T-cell (primary cell): ENCODE measurements at regions not wholly inside any gene's neighbourhood (a gene's known extent, or its start where the extent isn't known, plus 50 kb on each side); places are given as distances from the start of the nearest gene placed in this dataset.

Source experiments
- ATAC-seq, 4 experiments: fragments of 200-7000 bp in 3 of 4; fragments of 150-1000 bp in 1 of 4; cut with Tn5 transposase; replicated peaks in 1 of 4; 1 replicate in 3 of 4; 2 replicates in 1 of 4; pipeline ENCODE4 v1.10.0; 2021; ENCODE audit warnings: moderate library complexity in 3 of 4, mild to moderate bottlenecking in 2 of 4, moderate number of reproducible peaks in 1 of 4
- CTCF ChIA-PET, 2 donors: fragments of 300-600 bp; sonication (Branson Sonifier 250); formaldehyde crosslinking; loops; one replicate each; lab custom pipeline; 2022; ENCODE audit warnings: antibody characterized with exemption in 2 of 2; lab: Charles Lee
- POLR2A ChIA-PET, 2 donors: fragments of 300-600 bp; sonication (Branson Sonifier 250); formaldehyde crosslinking; loops; one replicate each; lab custom pipeline; 2022; ENCODE audit warnings: antibody characterized with exemption in 2 of 2; lab: Charles Lee
- DNase-seq, 35 experiments: peaks; one replicate each; pipeline versions ENCODE4 v3.0.0 to v3.0.0-alpha.2; 2013 to 2023
- H3K27ac ChIP-seq: one replicate; pipeline ENCODE4 v1.5.1; 2013; ENCODE audit warnings: low read length
- H3K27me3 ChIP-seq, 2 experiments: replicated peaks in 1 of 2; 1 replicate in 1 of 2; 2 replicates in 1 of 2; pipeline versions ENCODE4 v1.6.1 to v1.7.0; 2013; ENCODE audit warnings: low read length in 1 of 2, mixed read lengths in 1 of 2; ENCODE audit not compliant: control insufficient read depth in 2 of 2, insufficient read depth in 2 of 2; ENCODE audit errors: extremely low read depth in 1 of 2
- H3K36me3 ChIP-seq, 2 donors: 1 replicate in 1 of 2; 2 replicates in 1 of 2; pipeline versions ENCODE4 v1.6.1 to v1.7.0; 2013; ENCODE audit warnings: low read length in 1 of 2; ENCODE audit not compliant: control insufficient read depth in 2 of 2, insufficient read depth in 1 of 2; ENCODE audit errors: extremely low read depth in 1 of 2
- H3K4me1 ChIP-seq, 2 experiments: 1 replicate in 1 of 2; 2 replicates in 1 of 2; pipeline versions ENCODE4 v1.6.1 to v1.7.0; 2013; ENCODE audit warnings: low read length in 2 of 2, mixed read lengths in 1 of 2; ENCODE audit not compliant: insufficient read depth in 2 of 2, control insufficient read depth in 1 of 2; ENCODE audit errors: extremely low read depth in 1 of 2
- H3K4me3 ChIP-seq, 2 donors: 1 replicate in 1 of 2; 2 replicates in 1 of 2; pipeline versions ENCODE4 v1.5.1 to v1.7.0; 2013; ENCODE audit warnings: mild to moderate bottlenecking in 2 of 2, low read length in 1 of 2, moderate library complexity in 1 of 2; ENCODE audit not compliant: control insufficient read depth in 1 of 2; ENCODE audit errors: extremely low read depth in 1 of 2
- H3K9me3 ChIP-seq: 2 replicates; pipeline ENCODE4 v1.7.0; 2013
- H3K27ac Mint-ChIP-seq, 2 donors: one replicate each; pipeline ENCODE4 v1.8.0; 2020 to 2021; ENCODE audit warnings: mild to moderate bottlenecking in 2 of 2, mixed read lengths in 2 of 2
- H3K27me3 Mint-ChIP-seq, 2 donors: one replicate each; pipeline ENCODE4 v1.8.0; 2021 to 2022; ENCODE audit warnings: mixed read lengths in 2 of 2
- H3K36me3 Mint-ChIP-seq: one replicate; pipeline ENCODE4 v1.8.0; 2021; ENCODE audit warnings: mixed read lengths
- H3K4me1 Mint-ChIP-seq, 3 donors: one replicate each; pipeline ENCODE4 v1.8.0; 2020 to 2022; ENCODE audit warnings: mixed read lengths in 3 of 3, mild to moderate bottlenecking in 1 of 3
- H3K4me3 Mint-ChIP-seq, 3 donors: one replicate each; pipeline ENCODE4 v1.8.0; 2020 to 2022; ENCODE audit warnings: mild to moderate bottlenecking in 3 of 3, mixed read lengths in 3 of 3, moderate library complexity in 3 of 3
- H3K9me3 Mint-ChIP-seq, 3 donors: one replicate each; pipeline ENCODE4 v1.8.0; 2020 to 2022; ENCODE audit warnings: mixed read lengths in 3 of 3
- WGBS: methylation state at CpG from one replicate; pipeline ENCODE4 v1.1.5; 2013; ENCODE audit warnings: missing lambda C conversion rate; ENCODE audit not compliant: insufficient coverage; 5-methylcytosine and 5-hydroxymethylcytosine counted together

DNA sequence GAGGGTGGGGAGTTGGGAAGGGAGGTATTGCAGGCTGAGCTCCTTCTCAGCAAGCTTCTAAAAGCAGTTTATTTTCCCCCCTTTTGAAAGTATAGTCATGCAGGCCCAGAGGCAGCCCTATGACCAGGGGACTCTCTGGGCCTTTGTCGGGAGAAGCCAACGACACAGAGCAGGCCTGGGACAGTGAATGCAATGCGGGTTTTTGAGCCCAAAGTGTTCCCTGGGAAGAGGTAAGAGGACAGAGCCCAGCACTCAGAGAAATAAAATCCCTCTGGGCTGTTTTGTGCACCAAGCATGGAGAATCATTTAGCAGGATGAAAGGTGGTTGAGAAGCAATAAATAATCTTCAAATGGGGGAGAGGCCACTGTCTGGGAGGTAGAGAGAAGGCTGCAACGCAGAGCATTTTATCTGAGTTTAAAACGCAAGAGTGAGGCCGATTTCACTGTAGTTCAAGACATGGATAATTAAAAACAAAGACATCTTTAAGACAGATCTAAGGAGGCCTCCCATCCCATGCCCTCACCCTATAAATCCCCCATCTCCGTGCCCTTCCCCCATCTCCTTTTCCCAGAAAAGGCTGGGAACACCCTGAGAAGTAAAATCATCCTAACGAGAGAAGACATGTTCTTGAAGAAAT is 237.5 kb downstream of the CDC5L start:
- no peak for DNase-seq
- peaks cover 0 to 13% of the 10 kb centered on the region in 2 experiments for H3K27me3 ChIP-seq
- peaks cover 5 to 7% of the 10 kb centered on the region in 2 donors for H3K27me3 Mint-ChIP-seq
- 86% methylated on average over 1 of the region's 8 CpGs for WGBS
- no peaks in the 10 kb centered on the region for H3K36me3 ChIP-seq
- H3K4me1 ChIP-seq, result peaks cover 3 to 4% of the 10 kb centered on the region in 2 experiments
- no peak overlapping the region for H3K4me3 ChIP-seq
- H3K4me1 Mint-ChIP-seq, result peaks cover 2 to 4% (median 2%) of the 10 kb centered on the region in 3 donors
- H3K27ac Mint-ChIP-seq, result no peak overlapping the region
- CTCF ChIA-PET, result interaction anchor here in 1 of 2 donors (0.7 kb wide), 1 partner anchor 380 kb away, joined by 3 read pairs; no protein-coding TSS in a partner anchor
- H3K36me3 Mint-ChIP-seq, result no peaks in the 10 kb centered on the region
- H3K27ac ChIP-seq, result no peak overlapping the region
- H3K9me3 Mint-ChIP-seq, result no peaks in the 10 kb centered on the region
- H3K9me3 ChIP-seq, result no peaks in the 10 kb centered on the region
- no peak overlapping the region for H3K4me3 Mint-ChIP-seq
- POLR2A ChIA-PET, result no interaction called here
- ATAC-seq, result no peak

- H3K27me3 ChIP-seq, result peaks cover 0 to 18% of the 10 kb centered on the region in 2 experiments
- POLR2A ChIA-PET, result no interaction called here
- ATAC-seq (no peak), DNase-seq (no peak)
- no peaks in the 10 kb centered on the region for H3K36me3 ChIP-seq
- H3K4me1 ChIP-seq, result peaks cover 4 to 10% of the 10 kb centered on the region in 2 experiments
- peaks cover 7 to 9% (median 8%) of the 10 kb centered on the region in 3 donors for H3K4me1 Mint-ChIP-seq
- no peak overlapping the region for H3K4me3 Mint-ChIP-seq
- no peak overlapping the region for H3K27ac ChIP-seq
- WGBS, result 90% methylated on average over 2 of the region's 2 CpGs
- no peaks in the 10 kb centered on the region for H3K36me3 Mint-ChIP-seq
- no peaks in the 10 kb centered on the region for H3K9me3 Mint-ChIP-seq
- no peak overlapping the region for H3K27ac Mint-ChIP-seq
- no peak overlapping the region for H3K4me3 ChIP-seq
- H3K9me3 ChIP-seq, result no peaks in the 10 kb centered on the region
- CTCF ChIA-PET, result no interaction called here
- H3K27me3 Mint-ChIP-seq, result peaks cover 9% of the 10 kb centered on the region in 2 donors
Measured at GRCh38 chr6:44625996-44626395, 238.5 kb downstream of the CDC5L start.

DNA sequence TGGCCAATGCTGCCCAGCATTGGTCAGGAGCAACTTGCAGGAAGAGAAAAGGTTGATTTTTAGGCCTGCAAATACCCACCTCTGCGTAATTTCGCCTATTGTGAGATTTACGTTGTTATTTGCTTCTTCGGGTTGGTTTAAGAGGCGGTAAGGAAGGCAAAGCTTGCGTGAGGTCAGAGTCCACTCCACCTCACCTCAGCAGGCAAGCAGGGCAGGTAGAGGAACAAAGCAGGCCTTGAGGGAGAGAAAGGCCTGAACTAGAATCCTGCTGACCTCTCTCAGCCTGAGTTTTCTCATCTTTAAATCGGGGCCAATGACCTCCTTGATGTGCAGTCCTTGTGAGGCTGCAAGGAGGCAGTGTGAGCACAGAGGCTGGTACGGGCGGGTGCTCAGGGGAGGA is 239.1 kb downstream of the CDC5L start:
- H3K9me3 ChIP-seq, result no peaks in the 10 kb centered on the region
- ATAC-seq, result no peak
- DNase-seq, result no peak
- H3K4me3 ChIP-seq, result no peak overlapping the region
- 67% methylated on average over 1 of the region's 9 CpGs for WGBS
- Mint-ChIP-seq H3K36me3 (no peaks in the 10 kb centered on the region), H3K27ac (no peak overlapping the region), H3K4me1 (peaks cover 7 to 9% (median 8%) of the 10 kb centered on the region in 3 donors), H3K4me3 (no peak overlapping the region), H3K9me3 (no peaks in the 10 kb centered on the region), H3K27me3 (peaks cover 6 to 9% of the 10 kb centered on the region in 2 donors)
- POLR2A ChIA-PET, result no interaction called here
- peaks cover 0 to 18% of the 10 kb centered on the region in 2 experiments for H3K27me3 ChIP-seq
- CTCF ChIA-PET, result no interaction called here
- H3K27ac ChIP-seq, result no peak overlapping the region
- H3K36me3 ChIP-seq, result no peaks in the 10 kb centered on the region
- peaks cover 4 to 10% of the 10 kb centered on the region in 2 experiments for H3K4me1 ChIP-seq

- peak in 2 of 4 experiments; percentile 16 to 30 for ATAC-seq
- CTCF ChIA-PET, result interaction anchor here in 1 of 2 donors (0.6 kb wide), 1 partner anchor 905 kb away, joined by 3 read pairs; no protein-coding TSS in a partner anchor
Measured at GRCh38 chr6:44627091-44627882, 239.8 kb downstream of the CDC5L start.

DNA sequence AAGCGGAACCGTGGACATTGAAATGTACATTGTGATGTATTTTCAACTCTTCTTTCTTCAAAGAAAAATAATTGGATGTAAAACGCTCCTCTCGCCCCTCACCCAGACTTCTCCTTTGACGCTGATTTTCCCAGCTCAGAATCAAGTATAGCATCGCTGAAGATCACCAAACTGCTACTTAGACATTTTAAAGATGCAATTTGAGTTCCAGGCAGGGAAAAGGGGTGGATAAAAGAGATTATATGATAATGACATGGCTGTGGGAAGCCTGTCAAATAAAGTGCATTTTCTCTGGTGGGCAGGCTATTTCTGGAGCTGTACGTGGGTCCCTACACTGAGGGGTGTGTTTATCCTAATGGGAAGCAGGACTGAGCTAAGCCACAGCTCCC is 240.4 kb downstream of the CDC5L start:
- H3K4me3 ChIP-seq, result no peak overlapping the region
- no peak overlapping the region for H3K27ac ChIP-seq
- no peaks in the 10 kb centered on the region for H3K9me3 ChIP-seq
- ATAC-seq (no peak), DNase-seq (no peak)
- CTCF ChIA-PET, result no interaction called here
- Mint-ChIP-seq H3K9me3 (no peaks in the 10 kb centered on the region), H3K36me3 (no peaks in the 10 kb centered on the region), H3K27ac (no peak overlapping the region), H3K4me1 (peaks cover 7 to 9% (median 8%) of the 10 kb centered on the region in 3 donors), H3K4me3 (no peak overlapping the region), H3K27me3 (peaks cover 6 to 9% of the 10 kb centered on the region in 2 donors)
- peaks cover 4 to 10% of the 10 kb centered on the region in 2 experiments for H3K4me1 ChIP-seq
- 100% methylated on average over 2 of the region's 7 CpGs for WGBS
- H3K27me3 ChIP-seq, result peaks cover 0 to 18% of the 10 kb centered on the region in 2 experiments
- POLR2A ChIA-PET, result no interaction called here
- no peaks in the 10 kb centered on the region for H3K36me3 ChIP-seq

More at GRCh38 chr6:44627091-44627882, 239.8 kb downstream of the CDC5L start:
- peak in 3 of 35 experiments; percentile 6 to 29 (median 14) for DNase-seq
- H3K27me3 Mint-ChIP-seq, result peaks cover 6 to 9% of the 10 kb centered on the region in 2 donors
- H3K27ac Mint-ChIP-seq, result no peak overlapping the region
- H3K4me3 Mint-ChIP-seq, result no peak overlapping the region
- H3K4me1 ChIP-seq, result peaks cover 4 to 10% of the 10 kb centered on the region in 2 experiments
- H3K36me3 Mint-ChIP-seq, result no peaks in the 10 kb centered on the region
- no peaks in the 10 kb centered on the region for H3K9me3 Mint-ChIP-seq
- 76% methylated on average over 10 of the region's 23 CpGs for WGBS
- H3K36me3 ChIP-seq, result no peaks in the 10 kb centered on the region
- H3K4me1 Mint-ChIP-seq, result peaks cover 7 to 9% (median 8%) of the 10 kb centered on the region in 3 donors
- POLR2A ChIA-PET, result no interaction called here
- H3K27ac ChIP-seq, result no peak overlapping the region
- H3K9me3 ChIP-seq, result no peaks in the 10 kb centered on the region
- H3K27me3 ChIP-seq, result peaks cover 0 to 18% of the 10 kb centered on the region in 2 experiments
- no peak overlapping the region for H3K4me3 ChIP-seq

GRCh38 chr6:44628347-44628746 is 240.8 kb downstream of the CDC5L start:
- Histone ChIP-seq H3K4me1 (peaks cover 4 to 10% of the 10 kb centered on the region in 2 experiments), H3K4me3 (no peak overlapping the region), H3K9me3 (no peaks in the 10 kb centered on the region), H3K27me3 (peaks cover 0 to 18% of the 10 kb centered on the region in 2 experiments), H3K27ac (no peak overlapping the region), H3K36me3 (no peaks in the 10 kb centered on the region)
- Mint-ChIP-seq H3K36me3 (no peaks in the 10 kb centered on the region), H3K9me3 (no peaks in the 10 kb centered on the region), H3K4me1 (peaks cover 7 to 9% (median 8%) of the 10 kb centered on the region in 3 donors), H3K4me3 (no peak overlapping the region), H3K27me3 (peaks cover 6 to 9% of the 10 kb centered on the region in 2 donors), H3K27ac (no peak overlapping the region)
- WGBS, result 70% methylated on average over 2 of the region's 3 CpGs
- ChIA-PET POLR2A (no interaction called here), CTCF (no interaction called here)
- DNase-seq (no peak), ATAC-seq (no peak)
